H1 (cell line): ENCODE measurements at regions not wholly inside any gene's neighbourhood (a gene's known extent, or its start where the extent isn't known, plus 50 kb on each side); places are given as distances from the start of the nearest gene placed in this dataset.

ENCODE experiments used
- CTCF ChIA-PET: fragments of 300-600 bp; sonication (Branson Sonifier 250); formaldehyde crosslinking; loops from one replicate; lab custom pipeline; 2021; ENCODE audit not compliant: partially characterized antibody; lab: Charles Lee
- POLR2A ChIA-PET: fragments of 300-600 bp; sonication (Branson Sonifier 250); formaldehyde crosslinking; loops from one replicate; lab custom pipeline; 2021; ENCODE audit warnings: inconsistent platforms; ENCODE audit not compliant: partially characterized antibody; lab: Charles Lee
- DNase-seq, 2 experiments: peaks; one replicate each; pipeline versions ENCODE4 v3.0.0 to v3.0.0-alpha.2; 2010 to 2022; ENCODE audit warnings: low spot score in 2 of 2, low read depth in 1 of 2, mixed read lengths in 1 of 2
- FAIRE-seq: peaks from 2 replicates; lab custom pipeline; 2011; peaks lifted over from hg19 to GRCh38; lab: Jason Lieb, UNC
- H2AFZ ChIP-seq: 2 replicates; pipeline ENCODE4 v1.8.1; 2012; ENCODE audit warnings: low read length, inconsistent platforms
- H2AK5ac ChIP-seq: 2 replicates; pipeline ENCODE4 v1.6.1; 2013; ENCODE audit warnings: low read depth, low read length
- H2BK120ac ChIP-seq: replicated peaks from 2 replicates; pipeline ENCODE3; 2013; ENCODE audit warnings: low read depth, low read length, inconsistent platforms
- H2BK12ac ChIP-seq: 2 replicates; pipeline ENCODE4 v1.6.1; 2013; ENCODE audit warnings: low read depth, low read length
- H2BK15ac ChIP-seq: 2 replicates; pipeline ENCODE4 v1.6.1; 2013; ENCODE audit warnings: low read length
- H2BK20ac ChIP-seq: 2 replicates; pipeline ENCODE4 v1.6.1; 2013; ENCODE audit warnings: low read length
- H2BK5ac ChIP-seq: 2 replicates; pipeline ENCODE4 v1.6.1; 2013; ENCODE audit warnings: low read depth, low read length
- H3K14ac ChIP-seq: 2 replicates; pipeline ENCODE4 v1.6.1; 2013; ENCODE audit warnings: inconsistent platforms; ENCODE audit not compliant: insufficient read length
- H3K18ac ChIP-seq: 2 replicates; pipeline ENCODE4 v1.6.1; 2013; ENCODE audit warnings: low read length; ENCODE audit errors: extremely low read depth
- H3K23ac ChIP-seq: 2 replicates; pipeline ENCODE4 v1.6.1; 2013; ENCODE audit warnings: inconsistent platforms; ENCODE audit not compliant: insufficient read length
- H3K23me2 ChIP-seq: 2 replicates; pipeline ENCODE4 v1.6.1; 2013; ENCODE audit warnings: low read depth, low read length
- H3K27ac ChIP-seq: 2 replicates; pipeline ENCODE4 v1.6.1; 2011; ENCODE audit warnings: low read depth, low read length, inconsistent platforms
- H3K27me3 ChIP-seq, 4 experiments: replicated peaks in 1 of 4; 1 replicate in 1 of 4; 2 replicates in 3 of 4; pipeline versions ENCODE4 v1.6.1 to v1.8.1; 2011 to 2013; ENCODE audit warnings: low read length in 3 of 4, mild to moderate bottlenecking in 3 of 4, inconsistent platforms in 2 of 4, mixed read lengths in 2 of 4, moderate library complexity in 1 of 4; ENCODE audit not compliant: control insufficient read depth in 3 of 4, insufficient read depth in 3 of 4; ENCODE audit errors: extremely low read depth in 1 of 4
- H3K36me3 ChIP-seq, 4 experiments: 2 replicates each; pipeline versions ENCODE4 v1.6.1 to v1.8.1; 2011 to 2013; ENCODE audit warnings: mild to moderate bottlenecking in 4 of 4, low read length in 3 of 4, moderate library complexity in 2 of 4, control low read depth in 1 of 4, inconsistent platforms in 1 of 4; ENCODE audit not compliant: insufficient read depth in 4 of 4, control insufficient read depth in 2 of 4
- H3K4ac ChIP-seq: replicated peaks from 2 replicates; pipeline ENCODE3; 2013; ENCODE audit warnings: low read length, low read depth, mixed read lengths, inconsistent platforms; ENCODE audit not compliant: insufficient read length
- H3K4me1 ChIP-seq, 4 experiments: replicated peaks in 1 of 4; 1 replicate in 1 of 4; 2 replicates in 3 of 4; pipeline versions ENCODE4 v1.6.1 to v1.8.1; 2011 to 2013; ENCODE audit warnings: low read length in 3 of 4, inconsistent platforms in 2 of 4, mixed read lengths in 1 of 4; ENCODE audit not compliant: insufficient read depth in 4 of 4, control insufficient read depth in 3 of 4
- H3K4me2 ChIP-seq, 2 experiments: 2 replicates each; pipeline versions ENCODE4 v1.6.1 to v1.8.1; 2011 to 2013; ENCODE audit warnings: low read depth in 2 of 2, low read length in 2 of 2, control low read depth in 1 of 2, inconsistent platforms in 1 of 2, mild to moderate bottlenecking in 1 of 2; ENCODE audit not compliant: insufficient read depth in 1 of 2
- H3K4me3 ChIP-seq, 4 experiments: fragments of 200-600, 300-600 bp in 1 of 4; sonication (generic), shearing (Covaris generic), sonication (Bioruptor Twin) in 1 of 4; 2 replicates each; pipeline versions ENCODE4 v1.5.1 to v1.8.1; 2011 to 2016; ENCODE audit warnings: low read length in 4 of 4, low read depth in 3 of 4, control low read depth in 2 of 4, inconsistent platforms in 2 of 4, mild to moderate bottlenecking in 2 of 4, mixed read lengths in 1 of 4, moderate library complexity in 1 of 4; ENCODE audit not compliant: insufficient read depth in 2 of 4; ENCODE audit errors: extremely low read depth in 1 of 4
- H3K56ac ChIP-seq: replicated peaks from 2 replicates; pipeline ENCODE3; 2013; ENCODE audit warnings: low read depth, mild to moderate bottlenecking, mixed read lengths, low read length, inconsistent platforms; ENCODE audit not compliant: insufficient read length
- H3K79me1 ChIP-seq: 2 replicates; pipeline ENCODE4 v1.6.1; 2013; ENCODE audit warnings: low read depth, low read length, control low read depth
- H3K79me2 ChIP-seq, 2 experiments: 2 replicates each; pipeline versions ENCODE4 v1.6.1 to v1.8.1; 2012 to 2013; ENCODE audit warnings: low read length in 2 of 2, mild to moderate bottlenecking in 2 of 2, inconsistent platforms in 1 of 2; ENCODE audit not compliant: insufficient read depth in 2 of 2, control insufficient read depth in 1 of 2
- H3K9ac ChIP-seq, 4 experiments: replicated peaks in 1 of 4; 1 replicate in 1 of 4; 2 replicates in 3 of 4; pipeline versions ENCODE4 v1.6.1 to v1.8.1; 2011 to 2013; ENCODE audit warnings: low read depth in 3 of 4, low read length in 3 of 4, control low read depth in 2 of 4, mild to moderate bottlenecking in 2 of 4, moderate library complexity in 2 of 4, inconsistent platforms in 1 of 4; ENCODE audit errors: extremely low read depth in 1 of 4
- H3K9me3 ChIP-seq, 2 experiments: 2 replicates each; pipeline versions ENCODE4 v1.6.1 to v1.8.1; 2012 to 2013; ENCODE audit warnings: mild to moderate bottlenecking in 2 of 2, moderate library complexity in 2 of 2, control low read depth in 1 of 2, inconsistent platforms in 1 of 2, low read depth in 1 of 2, low read length in 1 of 2, mixed read lengths in 1 of 2; ENCODE audit not compliant: insufficient read depth in 2 of 2
- H4K20me1 ChIP-seq, 2 experiments: replicated peaks in 1 of 2; 2 replicates each; pipeline versions ENCODE3 to v1.8.1; 2011 to 2013; ENCODE audit warnings: inconsistent platforms in 2 of 2, low read length in 2 of 2, mild to moderate bottlenecking in 1 of 2; ENCODE audit not compliant: insufficient read depth in 2 of 2, control insufficient read depth in 1 of 2
- H4K5ac ChIP-seq: 2 replicates; pipeline ENCODE4 v1.6.1; 2013; ENCODE audit warnings: low read length, low read depth, mixed read lengths, inconsistent platforms; ENCODE audit not compliant: insufficient read length
- H4K8ac ChIP-seq: 2 replicates; pipeline ENCODE4 v1.8.0; 2013; ENCODE audit warnings: mild to moderate bottlenecking, moderate library complexity, low read length, inconsistent platforms; ENCODE audit not compliant: insufficient read depth; ENCODE audit errors: extremely low read depth
- H4K91ac ChIP-seq: replicated peaks from 2 replicates; pipeline ENCODE3; 2013; ENCODE audit warnings: low read length, mixed read lengths, inconsistent platforms; ENCODE audit not compliant: insufficient read length
- BCL11A ChIP-seq, 2 experiments: IDR thresholded peaks; one replicate each; pipeline ENCODE4 v1.6.1; 2011; ENCODE audit warnings: low read depth in 2 of 2, low read length in 2 of 2, mild to moderate bottlenecking in 2 of 2
- CEBPB ChIP-seq: IDR thresholded peaks from 2 replicates; pipeline ENCODE4 v1.6.1; 2012; ENCODE audit warnings: low read depth, low read length
- RFX5 ChIP-seq: IDR thresholded peaks from 2 replicates; pipeline ENCODE4 v1.6.1; 2011; ENCODE audit warnings: low read depth, low read length, improper control_type of control experiment, borderline replicate concordance
- WGBS, 2 experiments: shearing (Covaris generic) in 1 of 2; methylation state at CpG; one replicate each; pipeline versions ENCODE4 v1.1.6 to v1.1.7; 2013 to 2015; ENCODE audit warnings: low lambda C conversion rate in 2 of 2, mixed read lengths in 2 of 2, inconsistent platforms in 1 of 2, low coverage in 1 of 2, missing lambda C conversion rate in 1 of 2; ENCODE audit not compliant: insufficient replicate concordance in 2 of 2, insufficient coverage in 1 of 2, insufficient read length in 1 of 2; ENCODE audit errors: extremely low coverage in 1 of 2, missing lambda C conversion rate in 1 of 2; 5-methylcytosine and 5-hydroxymethylcytosine counted together

- Histone ChIP-seq H2AK5ac (no peak overlapping the region), H3K4me3 (no peak overlapping the region), H3K27ac (no peak overlapping the region), H3K9ac (no peak overlapping the region), H3K79me2 (no peaks in the 10 kb centered on the region), H4K91ac (no peak overlapping the region), H3K27me3 (no peaks in the 10 kb centered on the region), H3K4ac (no peak overlapping the region), H2AFZ (no peak overlapping the region), H2BK20ac (no peak overlapping the region), H3K4me2 (no peak overlapping the region), H2BK5ac (no peak overlapping the region), H4K8ac (no peak overlapping the region), H3K4me1 (no peaks in the 10 kb centered on the region; a peak in 1 of 7 replicates), H2BK12ac (no peak overlapping the region), H3K18ac (no peak overlapping the region), H3K14ac (no peak overlapping the region), H3K56ac (no peak overlapping the region), H4K5ac (no peak overlapping the region), H2BK120ac (no peak overlapping the region), H3K36me3 (no peaks in the 10 kb centered on the region), H4K20me1 (no peaks in the 10 kb centered on the region), H3K23me2 (no peaks in the 10 kb centered on the region), H2BK15ac (no peak overlapping the region), H3K79me1 (no peaks in the 10 kb centered on the region), H3K23ac (no peak overlapping the region), H3K9me3 (no peaks in the 10 kb centered on the region)
- DNase-seq (no peak), FAIRE-seq (no peak)
- CTCF ChIA-PET: interaction anchor here (0.6 to 3.7 kb wide), 25 partner anchors 10 to 694 kb away, joined by 3 to 26 read pairs (median 3); no protein-coding TSS in a partner anchor
- WGBS, 2 experiments: 88% methylated on average over 2 of the region's 2 CpGs; no CpG with 5 or more reads in 1 of the 2 experiments
- TF ChIP-seq BCL11A (IDR thresholded peaks at IDR 0.05; ENCODE audit: low read depth in 2 of 2, low read length in 2 of 2) (no peak), CEBPB (no peak), RFX5 (no peak)
- POLR2A ChIA-PET: no interaction called here
Measured at GRCh38 chr3:148077965-148078364, 619.7 kb upstream of the AGTR1 start.
